NT2/D1 (cell line): ENCODE measurements at regions not wholly inside any gene's neighbourhood (a gene's known extent, or its start where the extent isn't known, plus 50 kb on each side); places are given as distances from the start of the nearest gene placed in this dataset.

Source experiments
- DNase-seq: peaks from one replicate; pipeline ENCODE4 v3.0.0-alpha.2; 2011; ENCODE audit warnings: low read depth, low spot score
- H3K27me3 ChIP-seq: 2 replicates; pipeline ENCODE4 v1.6.0; 2011; ENCODE audit warnings: mild to moderate bottlenecking; ENCODE audit not compliant: insufficient read length, insufficient read depth
- H3K36me3 ChIP-seq: 2 replicates; pipeline ENCODE4 v1.6.1; 2011; ENCODE audit warnings: mild to moderate bottlenecking, low read length, mixed read lengths; ENCODE audit not compliant: insufficient read depth, insufficient read length
- H3K4me1 ChIP-seq: 2 replicates; pipeline ENCODE4 v1.5.1; 2011; ENCODE audit not compliant: insufficient read depth, insufficient read length
- H3K4me3 ChIP-seq: 2 replicates; pipeline ENCODE4 v1.5.1; 2011; ENCODE audit warnings: low read depth; ENCODE audit not compliant: insufficient read length
- H3K9ac ChIP-seq: 2 replicates; pipeline ENCODE4 v1.6.0; 2011; ENCODE audit warnings: low read depth; ENCODE audit not compliant: insufficient read length
- H3K9me3 ChIP-seq: 2 replicates; pipeline ENCODE4 v1.5.1; 2011; ENCODE audit warnings: mild to moderate bottlenecking, low read length; ENCODE audit not compliant: insufficient read depth
- SUZ12 ChIP-seq: IDR thresholded peaks from 2 replicates; pipeline ENCODE4 v1.6.1; 2011; ENCODE audit not compliant: insufficient read length, insufficient read depth; ENCODE audit errors: extremely low read depth
- YY1 ChIP-seq: IDR thresholded peaks from 2 replicates; pipeline ENCODE4 v1.6.1; 2011; ENCODE audit not compliant: insufficient read length, insufficient read depth
- ZNF274 ChIP-seq: IDR thresholded peaks from 2 replicates; pipeline ENCODE4 v1.6.1; 2011; ENCODE audit warnings: mild to moderate bottlenecking, low read depth, low read length

DNA sequence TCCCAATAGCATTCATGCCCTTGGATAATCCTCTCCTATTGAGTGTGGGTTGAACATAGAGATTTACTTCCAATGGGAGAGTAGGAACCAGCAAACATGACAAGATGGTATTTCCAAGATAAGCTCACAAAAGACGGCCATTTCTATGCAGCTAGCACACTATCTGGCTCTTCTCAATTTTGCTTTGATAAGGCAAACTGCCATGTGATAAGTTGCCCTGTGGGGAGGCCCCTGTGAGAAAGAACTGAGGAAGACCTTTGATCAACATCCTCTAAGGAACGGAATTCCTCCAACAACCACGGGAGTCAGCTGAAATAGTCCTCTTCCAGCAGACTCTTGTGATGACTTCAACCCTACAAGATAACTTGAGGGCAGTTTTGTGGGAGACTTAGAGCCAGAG is 211.9 kb upstream of the TRPM3 start:
- no peak for DNase-seq
- no peak overlapping the region for H3K9ac ChIP-seq
- TF ChIP-seq ZNF274 (no peak), YY1 (no peak), SUZ12 (no peak)
- H3K4me1 ChIP-seq = no peaks in the 10 kb centered on the region
- no peaks in the 10 kb centered on the region for H3K9me3 ChIP-seq
- H3K27me3 ChIP-seq = no peaks in the 10 kb centered on the region
- no peaks in the 10 kb centered on the region for H3K36me3 ChIP-seq
- no peak overlapping the region for H3K4me3 ChIP-seq

DNA sequence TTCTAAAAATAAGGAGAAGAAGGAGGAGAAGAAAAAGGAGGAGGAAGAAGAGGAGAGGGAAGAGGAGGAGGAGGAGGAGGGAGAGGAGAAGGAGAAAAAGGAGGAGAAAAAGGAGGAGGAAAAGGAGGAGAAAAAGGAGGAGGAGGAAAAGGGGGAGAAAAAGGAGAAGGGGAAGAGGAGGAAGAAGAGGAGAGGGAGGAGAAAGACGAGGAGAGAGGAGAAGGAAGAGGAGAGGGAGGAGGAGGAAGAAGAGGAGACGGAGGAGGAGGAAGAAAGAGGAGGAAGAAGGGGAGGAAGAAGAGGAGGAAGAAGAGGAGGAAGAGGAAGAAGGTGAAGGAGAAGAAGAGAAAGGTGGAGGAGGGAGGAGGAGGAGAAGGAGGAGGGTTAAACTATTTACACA is 210.2 kb upstream of the TRPM3 start:
- no peaks in the 10 kb centered on the region for H3K36me3 ChIP-seq
- no peaks in the 10 kb centered on the region for H3K9me3 ChIP-seq
- no peak overlapping the region for H3K9ac ChIP-seq
- no peak for DNase-seq
- H3K4me3 ChIP-seq = no peak overlapping the region
- H3K4me1 ChIP-seq = no peaks in the 10 kb centered on the region
- TF ChIP-seq YY1 (no peak), SUZ12 (no peak), ZNF274 (no peak)
- H3K27me3 ChIP-seq = no peaks in the 10 kb centered on the region

DNA sequence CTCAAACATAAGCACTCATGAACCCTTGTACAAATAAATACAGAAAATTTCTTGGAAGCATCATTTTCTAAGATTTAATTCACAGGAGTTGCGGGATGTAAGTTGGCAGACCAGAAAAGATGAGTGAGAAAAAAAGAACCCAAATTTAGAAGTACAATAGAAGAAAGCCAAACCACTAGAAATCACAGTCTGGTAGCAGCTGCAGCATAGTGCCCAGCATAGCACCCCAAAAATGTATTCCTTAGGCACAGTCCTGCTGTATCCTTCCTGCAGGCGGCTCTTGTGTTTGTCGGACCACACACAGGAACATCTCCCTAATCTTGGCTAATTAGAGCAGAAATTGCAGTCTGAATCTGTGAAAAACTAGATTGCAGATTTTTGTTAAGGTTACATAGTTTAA is 208.5 kb upstream of the TRPM3 start:
- Histone ChIP-seq H3K9ac (no peak overlapping the region), H3K27me3 (no peaks in the 10 kb centered on the region), H3K4me3 (no peak overlapping the region), H3K36me3 (no peaks in the 10 kb centered on the region), H3K9me3 (no peaks in the 10 kb centered on the region), H3K4me1 (no peaks in the 10 kb centered on the region)
- no peak for TF ChIP-seq YY1
- TF ChIP-seq ZNF274 = no peak
- no peak for TF ChIP-seq SUZ12
- no peak for DNase-seq

DNA sequence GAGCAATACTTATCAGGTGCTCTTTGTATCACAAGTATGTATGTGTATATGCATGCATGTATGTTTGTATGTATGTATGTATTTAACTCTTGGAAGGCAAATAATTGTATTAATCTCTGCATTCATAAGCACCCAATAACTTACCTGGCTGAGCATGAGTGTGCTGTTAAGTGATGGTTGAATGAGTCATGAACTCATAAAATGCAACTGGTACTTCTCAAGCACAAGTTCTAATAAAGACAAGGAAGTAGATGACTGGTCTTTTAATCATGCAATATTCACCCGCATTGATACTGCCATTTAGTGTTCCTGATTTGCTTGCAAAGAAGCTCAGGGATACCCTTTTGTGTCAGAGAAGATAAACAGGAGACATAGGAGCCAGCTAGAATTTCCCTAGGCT is 204.9 kb upstream of the TRPM3 start:
- H3K27me3 ChIP-seq = no peaks in the 10 kb centered on the region
- no peak for DNase-seq

DNA sequence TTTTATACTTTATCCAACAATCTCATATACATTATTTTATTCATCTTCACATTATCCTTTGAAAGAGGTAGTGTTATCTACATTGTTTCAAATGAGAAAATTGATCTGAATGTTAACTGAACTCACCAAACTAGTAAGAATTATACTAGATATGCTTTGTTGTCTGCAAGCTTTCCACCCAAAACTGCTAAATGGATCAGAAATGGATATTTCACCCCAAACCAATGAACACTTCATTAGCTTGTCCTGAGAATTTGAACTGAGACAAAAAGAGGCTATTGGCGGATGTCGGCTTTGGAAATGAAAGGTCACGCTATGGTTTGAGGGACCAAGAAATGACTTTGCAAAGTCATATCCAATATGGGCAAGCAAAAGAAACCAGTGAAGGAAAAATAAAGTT is 201.9 kb upstream of the TRPM3 start:
- TF ChIP-seq SUZ12 = no peak
- TF ChIP-seq YY1 = no peak
- no peak for TF ChIP-seq ZNF274

More for the DNA sequence above, 204.9 kb upstream of the TRPM3 start:
- H3K9me3 ChIP-seq = no peaks in the 10 kb centered on the region
- H3K4me1 ChIP-seq = no peaks in the 10 kb centered on the region
- H3K9ac ChIP-seq = no peak overlapping the region
- no peak overlapping the region for H3K4me3 ChIP-seq
- TF ChIP-seq SUZ12 (no peak), YY1 (no peak), ZNF274 (no peak)
- no peaks in the 10 kb centered on the region for H3K36me3 ChIP-seq

DNA sequence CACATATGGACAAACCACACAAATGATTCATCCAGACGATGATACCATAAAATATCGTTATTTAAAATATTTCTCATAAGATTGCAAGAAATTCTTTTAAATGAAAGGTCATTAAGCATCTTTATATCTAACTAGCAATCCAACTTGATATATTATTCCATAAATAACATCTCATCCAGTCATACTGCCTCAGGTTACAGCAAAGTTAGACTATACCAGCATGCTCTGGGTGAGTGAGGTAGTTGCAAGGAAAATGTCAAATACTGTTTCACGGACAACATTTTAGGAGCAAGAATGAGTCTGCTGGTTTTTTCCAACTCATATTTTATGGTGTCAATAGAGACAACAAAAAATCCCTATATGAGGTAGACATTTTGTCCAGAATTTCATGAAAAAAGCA is 200.9 kb upstream of the TRPM3 start:
- Histone ChIP-seq H3K27me3 (no peaks in the 10 kb centered on the region), H3K9me3 (no peaks in the 10 kb centered on the region), H3K4me3 (no peak overlapping the region), H3K9ac (no peak overlapping the region), H3K36me3 (no peaks in the 10 kb centered on the region), H3K4me1 (no peaks in the 10 kb centered on the region)
- no peak for TF ChIP-seq ZNF274
- TF ChIP-seq YY1 = no peak
- no peak for TF ChIP-seq SUZ12
- DNase-seq = no peak

More for the DNA sequence above, 201.9 kb upstream of the TRPM3 start:
- no peaks in the 10 kb centered on the region for H3K9me3 ChIP-seq
- no peaks in the 10 kb centered on the region for H3K36me3 ChIP-seq
- DNase-seq = no peak
- no peaks in the 10 kb centered on the region for H3K27me3 ChIP-seq
- H3K4me1 ChIP-seq = no peaks in the 10 kb centered on the region
- H3K9ac ChIP-seq = no peak overlapping the region
- H3K4me3 ChIP-seq = no peak overlapping the region

DNA sequence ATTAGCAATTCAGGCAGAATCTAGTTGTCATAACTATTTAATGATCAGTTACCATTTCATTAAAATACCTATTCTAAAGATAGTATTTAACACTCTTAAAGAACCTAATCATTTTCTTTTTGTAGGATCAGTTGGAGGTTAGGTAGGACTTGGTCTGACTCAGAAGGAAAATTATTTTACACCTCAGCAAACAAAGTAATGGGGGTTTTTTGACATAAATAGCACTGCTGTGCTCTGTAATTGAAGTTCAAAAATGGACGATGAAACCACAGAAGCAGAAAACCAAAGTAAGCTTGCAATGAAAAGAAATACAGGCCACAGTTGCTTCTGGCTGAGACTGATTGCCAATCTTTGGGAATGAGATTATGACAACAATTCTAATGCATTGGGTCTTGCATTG is 187.0 kb upstream of the TRPM3 start:
- Histone ChIP-seq H3K27me3 (no peaks in the 10 kb centered on the region), H3K4me3 (no peak overlapping the region), H3K4me1 (no peaks in the 10 kb centered on the region), H3K9me3 (no peaks in the 10 kb centered on the region), H3K9ac (no peak overlapping the region), H3K36me3 (no peaks in the 10 kb centered on the region)
- TF ChIP-seq YY1 = no peak
- TF ChIP-seq ZNF274 = no peak
- TF ChIP-seq SUZ12 = no peak
- no peak for DNase-seq

DNA sequence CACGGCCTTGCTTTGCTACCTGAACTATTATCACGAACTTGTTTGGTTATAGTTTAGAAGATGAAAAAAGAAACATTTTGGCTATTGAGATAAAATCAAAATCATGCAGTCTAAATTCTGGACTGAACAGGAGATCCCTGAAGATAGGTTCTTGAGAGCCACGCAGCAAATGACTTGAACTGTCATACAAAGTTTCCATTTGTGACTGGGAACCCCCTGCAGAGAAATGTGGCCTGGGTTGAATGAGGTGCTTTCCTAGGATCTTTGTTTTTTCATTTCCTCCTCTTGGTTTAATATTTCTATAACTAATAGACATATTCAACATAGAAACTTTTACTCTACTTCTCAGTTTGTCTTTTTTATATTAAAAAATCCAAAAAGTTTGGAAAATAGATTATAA is 184.7 kb upstream of the TRPM3 start:
- no peak for TF ChIP-seq ZNF274
- no peak for TF ChIP-seq SUZ12
- no peak for TF ChIP-seq YY1
- no peak for DNase-seq
- Histone ChIP-seq H3K9ac (no peak overlapping the region), H3K9me3 (no peaks in the 10 kb centered on the region), H3K4me1 (no peaks in the 10 kb centered on the region), H3K4me3 (no peak overlapping the region), H3K27me3 (no peaks in the 10 kb centered on the region), H3K36me3 (no peaks in the 10 kb centered on the region)
